RPMI8226 (cell line): ENCODE measurements at regions not wholly inside any gene's neighbourhood (a gene's known extent, or its start where the extent isn't known, plus 50 kb on each side); places are given as distances from the start of the nearest gene placed in this dataset.

Experiments
- DNase-seq: peaks from one replicate; pipeline ENCODE4 v3.0.0-alpha.2; 2015

GRCh38 chr10:4131407-4132215 lies 346.6 kb upstream of the KLF6 start:
- DNase-seq: peak; percentile 84

GRCh38 chr10:4130685-4131084 lies 345.7 kb upstream of the KLF6 start:
- DNase-seq: no peak

- DNase-seq: no peak
These were observed 345.0 kb upstream of the KLF6 start for GRCh38 chr10:4129866-4130477.

- DNase-seq: peak; percentile 44
These were observed 342.7 kb upstream of the KLF6 start for GRCh38 chr10:4127518-4128315.

GRCh38 chr10:4125776-4126175 lies 340.8 kb upstream of the KLF6 start:
- DNase-seq: no peak

GRCh38 chr10:4121502-4122380 lies 336.7 kb upstream of the KLF6 start:
- no peak for DNase-seq

- no peak for DNase-seq
These were observed 335.3 kb upstream of the KLF6 start for GRCh38 chr10:4120096-4120853.

- DNase-seq: no peak
These were observed 334.1 kb upstream of the KLF6 start for GRCh38 chr10:4119107-4119506.

GRCh38 chr10:4117604-4118003 lies 332.6 kb upstream of the KLF6 start:
- no peak for DNase-seq

- no peak for DNase-seq
These were observed 326.6 kb upstream of the KLF6 start for GRCh38 chr10:4111643-4112042.

GRCh38 chr10:4109469-4109868 lies 324.5 kb upstream of the KLF6 start:
- no peak for DNase-seq

- no peak for DNase-seq
These were observed 323.7 kb upstream of the KLF6 start for GRCh38 chr10:4108693-4109092.

- no peak for DNase-seq
These were observed 322.4 kb upstream of the KLF6 start for GRCh38 chr10:4107285-4107851.

GRCh38 chr10:4103603-4104002 lies 318.6 kb upstream of the KLF6 start:
- no peak for DNase-seq

GRCh38 chr10:4102802-4103344 lies 317.9 kb upstream of the KLF6 start:
- no peak for DNase-seq

GRCh38 chr10:4101918-4102654 lies 317.1 kb upstream of the KLF6 start:
- DNase-seq: peak; percentile 19

- no peak for DNase-seq
These were observed 315.4 kb upstream of the KLF6 start for GRCh38 chr10:4100380-4100779.

GRCh38 chr10:4099202-4099601 lies 314.2 kb upstream of the KLF6 start:
- no peak for DNase-seq

- no peak for DNase-seq
These were observed 310.3 kb upstream of the KLF6 start for GRCh38 chr10:4095166-4095917.

GRCh38 chr10:4094751-4095150 lies 309.7 kb upstream of the KLF6 start:
- DNase-seq: no peak
